ENCODE measurements at regions not wholly inside any gene's neighbourhood (a gene's known extent, or its start where the extent isn't known, plus 50 kb on each side); places are given as distances from the start of the nearest gene placed in this dataset.

DNA sequence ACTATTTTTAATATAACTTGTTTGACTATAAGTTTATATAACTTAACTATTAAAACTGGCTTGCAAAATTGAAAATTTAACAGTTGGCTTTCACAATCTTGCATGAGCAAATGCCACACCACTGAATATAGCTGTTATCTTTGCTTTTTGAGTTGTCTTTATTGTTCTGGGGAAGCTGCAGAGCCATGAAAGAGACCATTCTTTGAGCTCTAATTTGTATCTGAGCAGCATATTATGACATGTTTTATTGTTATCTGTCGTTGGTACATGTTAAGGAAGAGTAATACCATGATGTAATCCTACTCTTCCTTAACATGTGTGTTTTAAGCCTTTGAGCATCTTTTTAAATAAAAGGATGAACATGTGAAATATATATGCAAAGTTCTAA, 97.1 kb upstream of the ANK2 start:
- Histone ChIP-seq H3K4me1 (ENCODE audit: control insufficient read depth in 2 of 2, insufficient read depth in 2 of 2, low read length in 2 of 2) (no peaks in the 10 kb centered on the region), H3K27me3 (replicated peaks in 1 of 4; ENCODE audit: control extremely low read depth in 1 of 4, control insufficient read depth in 3 of 4, insufficient read depth in 4 of 4, low read length in 3 of 4) (peaks cover 0 to 4% (median 0%) of the 10 kb centered on the region in 4 experiments), H3K9me3 (ENCODE audit: control extremely low read depth in 1 of 3, control insufficient read depth in 2 of 3, insufficient read depth in 1 of 3, low read length in 2 of 3) (no peaks in the 10 kb centered on the region), H3K4me2 (replicated peaks; ENCODE audit: low read depth, low read length, poor library complexity, severe bottlenecking) (no peak overlapping the region), H3K36me3 (replicated peaks in 1 of 2; ENCODE audit: control extremely low read depth in 1 of 2, control insufficient read depth in 1 of 2, extremely low read depth in 1 of 2, insufficient read depth in 2 of 2, low read length in 1 of 2) (no peaks in the 10 kb centered on the region), H3K79me2 (ENCODE audit: control insufficient read depth, insufficient read depth, low read length) (no peaks in the 10 kb centered on the region), H3K9ac (ENCODE audit: low read length) (no peak overlapping the region), H3K27ac (ENCODE audit: low read length in 2 of 2) (no peak overlapping the region), H3K4me3 (ENCODE audit: control extremely low read depth in 1 of 5, extremely low read depth in 1 of 5, insufficient read depth in 1 of 5, low read depth in 2 of 5, low read length in 4 of 5) (no peak overlapping the region), H2AFZ (ENCODE audit: insufficient read depth, low read depth, low read length, poor library complexity, severe bottlenecking) (no peak overlapping the region), H4K20me1 (ENCODE audit: control insufficient read depth, insufficient read depth, low read length, poor library complexity, severe bottlenecking) (no peaks in the 10 kb centered on the region)
- ChIA-PET CTCF (interaction anchor here (0.7 to 2.8 kb wide), 6 partner anchors 10 to 622 kb away, joined by 3 to 37 read pairs (median 4); no protein-coding TSS in a partner anchor), POLR2A (no interaction called here)
- Mint-ChIP-seq H3K4me1 (peaks cover 2% of the 10 kb centered on the region), H3K4me3 (no peak overlapping the region), H3K27ac (no peak overlapping the region), H3K27me3 (no peaks in the 10 kb centered on the region), H3K9me3 (ENCODE audit: insufficient read depth) (no peaks in the 10 kb centered on the region)
- no peak for DNase-seq
- intact Hi-C loops (cut with micrococcal nuclease): loop anchor here (5.0 kb wide), 1 partner anchor 320 kb away; no protein-coding TSS in a partner anchor
- no peak for ATAC-seq (ENCODE audit: low read depth)
- no CpG with 5 or more reads among the region's 1 CpG for WGBS (ENCODE audit: insufficient coverage)
- TF ChIP-seq, protein P1, sequence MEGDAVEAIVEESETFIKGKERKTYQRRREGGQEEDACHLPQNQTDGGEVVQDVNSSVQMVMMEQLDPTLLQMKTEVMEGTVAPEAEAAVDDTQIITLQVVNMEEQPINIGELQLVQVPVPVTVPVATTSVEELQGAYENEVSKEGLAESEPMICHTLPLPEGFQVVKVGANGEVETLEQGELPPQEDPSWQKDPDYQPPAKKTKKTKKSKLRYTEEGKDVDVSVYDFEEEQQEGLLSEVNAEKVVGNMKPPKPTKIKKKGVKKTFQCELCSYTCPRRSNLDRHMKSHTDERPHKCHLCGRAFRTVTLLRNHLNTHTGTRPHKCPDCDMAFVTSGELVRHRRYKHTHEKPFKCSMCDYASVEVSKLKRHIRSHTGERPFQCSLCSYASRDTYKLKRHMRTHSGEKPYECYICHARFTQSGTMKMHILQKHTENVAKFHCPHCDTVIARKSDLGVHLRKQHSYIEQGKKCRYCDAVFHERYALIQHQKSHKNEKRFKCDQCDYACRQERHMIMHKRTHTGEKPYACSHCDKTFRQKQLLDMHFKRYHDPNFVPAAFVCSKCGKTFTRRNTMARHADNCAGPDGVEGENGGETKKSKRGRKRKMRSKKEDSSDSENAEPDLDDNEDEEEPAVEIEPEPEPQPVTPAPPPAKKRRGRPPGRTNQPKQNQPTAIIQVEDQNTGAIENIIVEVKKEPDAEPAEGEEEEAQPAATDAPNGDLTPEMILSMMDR (IDR thresholded peaks at IDR 0.05): no peak

DNA sequence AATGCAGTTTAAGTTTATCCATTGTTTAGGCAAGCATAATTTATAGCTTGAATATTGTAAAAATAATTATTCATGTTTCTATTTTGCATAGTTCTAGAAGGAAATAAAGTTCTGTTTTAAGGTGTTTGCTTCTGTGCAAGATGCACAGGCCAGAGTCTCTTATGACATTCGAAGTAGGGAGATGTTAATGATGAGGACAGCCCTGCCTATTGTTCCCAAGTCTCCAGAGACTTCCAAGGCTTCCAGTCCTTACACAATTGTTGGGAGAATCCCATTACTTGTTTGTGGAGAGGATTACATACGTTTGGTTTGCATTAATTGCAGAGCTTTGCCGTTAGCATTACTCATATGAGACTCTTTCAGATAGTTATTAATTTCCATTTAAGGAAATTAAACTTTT, 96.2 kb upstream of the ANK2 start:
- H3K27ac Mint-ChIP-seq: no peak overlapping the region
- Histone ChIP-seq H3K4me2 (replicated peaks; ENCODE audit: low read depth, low read length, poor library complexity, severe bottlenecking) (no peak overlapping the region), H3K4me3 (ENCODE audit: control extremely low read depth in 1 of 5, extremely low read depth in 1 of 5, insufficient read depth in 1 of 5, low read depth in 2 of 5, low read length in 4 of 5) (no peak overlapping the region), H3K27me3 (replicated peaks in 1 of 4; ENCODE audit: control extremely low read depth in 1 of 4, control insufficient read depth in 3 of 4, insufficient read depth in 4 of 4, low read length in 3 of 4) (peaks cover 0 to 4% (median 0%) of the 10 kb centered on the region in 4 experiments), H3K9me3 (ENCODE audit: control extremely low read depth in 1 of 3, control insufficient read depth in 2 of 3, insufficient read depth in 1 of 3, low read length in 2 of 3) (peaks cover 0 to 4% (median 0%) of the 10 kb centered on the region in 3 donors), H3K4me1 (ENCODE audit: control insufficient read depth in 2 of 2, insufficient read depth in 2 of 2, low read length in 2 of 2) (no peaks in the 10 kb centered on the region), H3K9ac (ENCODE audit: low read length) (no peak overlapping the region), H3K36me3 (replicated peaks in 1 of 2; ENCODE audit: control extremely low read depth in 1 of 2, control insufficient read depth in 1 of 2, extremely low read depth in 1 of 2, insufficient read depth in 2 of 2, low read length in 1 of 2) (no peaks in the 10 kb centered on the region), H4K20me1 (ENCODE audit: control insufficient read depth, insufficient read depth, low read length, poor library complexity, severe bottlenecking) (no peaks in the 10 kb centered on the region), H3K27ac (ENCODE audit: low read length in 2 of 2) (no peak overlapping the region), H2AFZ (ENCODE audit: insufficient read depth, low read depth, low read length, poor library complexity, severe bottlenecking) (no peak overlapping the region), H3K79me2 (ENCODE audit: control insufficient read depth, insufficient read depth, low read length) (no peaks in the 10 kb centered on the region)
- TF ChIP-seq, protein P1 (IDR thresholded peaks at IDR 0.05): no peak
- TF ChIP-seq EZH2 (IDR thresholded peaks at IDR 0.05; ENCODE audit: borderline replicate concordance, insufficient read depth, low read depth, low read length, poor library complexity, severe bottlenecking): no peak
- POLR2A ChIA-PET: no interaction called here
- ATAC-seq (ENCODE audit: low read depth): no peak
- no peak overlapping the region for H3K4me3 Mint-ChIP-seq
- no peak for DNase-seq
- no peaks in the 10 kb centered on the region for H3K27me3 Mint-ChIP-seq
- CTCF ChIA-PET: interaction anchor here (2.8 kb wide), 1 partner anchor 13 kb away, joined by 37 read pairs; no protein-coding TSS in a partner anchor
- peaks cover 2% of the 10 kb centered on the region for H3K4me1 Mint-ChIP-seq
- intact Hi-C loops (cut with micrococcal nuclease): loop anchor here (5.0 kb wide), 1 partner anchor 321 kb away; no protein-coding TSS in a partner anchor
- WGBS (ENCODE audit: insufficient coverage): no CpG with 5 or more reads among the region's 3 CpGs
- H3K9me3 Mint-ChIP-seq (ENCODE audit: insufficient read depth): no peaks in the 10 kb centered on the region

Data from B cell (primary cell).